GM12878 (cell line): ENCODE measurements at regions not wholly inside any gene's neighbourhood (a gene's known extent, or its start where the extent isn't known, plus 50 kb on each side); places are given as distances from the start of the nearest gene placed in this dataset.

Source experiments
- ATAC-seq: fragments of 200-7000 bp; cut with Tn5 transposase; 3 replicates; pipeline ENCODE4 v1.9.1; 2020; ENCODE audit warnings: mild to moderate bottlenecking, moderate library complexity
- BruUV-seq: library from RNA; stranded (reverse); fragments of 400-500 nt; replicated peaks from 2 replicates; lab custom pipeline; 2021; lab: Mats Ljungman, UMichigan
- CTCF ChIA-PET: fragments of 300-600 bp; sonication (Branson Sonifier 250); formaldehyde crosslinking; extraction: SDS; loops from one replicate; lab custom pipeline; 2021; ENCODE audit warnings: inconsistent platforms; lab: Yijun Ruan, JAX
- POLR2A ChIA-PET: fragments of 350-600 bp; formaldehyde crosslinking; extraction: SDS; loops from one replicate; lab custom pipeline; 2021; ENCODE audit warnings: inconsistent platforms; lab: Charles Lee
- RAD21 ChIA-PET: fragments of 300-600 bp; sonication (Branson Sonifier 250); formaldehyde crosslinking; loops from one replicate; lab custom pipeline; 2023; ENCODE audit warnings: antibody characterized with exemption; ENCODE audit not compliant: unreplicated experiment; lab: Charles Lee
- SMC1A ChIA-PET: fragments of 300-600 bp; sonication (Branson Sonifier 250); formaldehyde crosslinking; loops from one replicate; lab custom pipeline; 2023; ENCODE audit not compliant: unreplicated experiment, uncharacterized antibody; lab: Charles Lee
- DNase-seq: peaks from one replicate; pipeline ENCODE4 v3.0.0-alpha.2; 2011; ENCODE audit warnings: low read depth, low spot score
- FAIRE-seq: peaks from 3 replicates; lab custom pipeline; 2011; peaks lifted over from hg19 to GRCh38; lab: Jason Lieb, UNC
- H2AFZ ChIP-seq: 2 replicates; pipeline ENCODE4 v1.6.0; 2011; ENCODE audit warnings: low read depth, low read length, control low read depth; ENCODE audit not compliant: control insufficient read depth
- H3K27ac ChIP-seq: 2 replicates; pipeline ENCODE4 v1.5.1; 2011; ENCODE audit warnings: control low read depth; ENCODE audit not compliant: control insufficient read depth, insufficient read depth
- H3K27me3 ChIP-seq, 2 experiments: replicated peaks in 1 of 2; 2 replicates each; pipeline versions ENCODE4 v1.6.0 to v1.6.1; 2011; ENCODE audit warnings: low read length in 1 of 2; ENCODE audit not compliant: control insufficient read depth in 2 of 2, insufficient read depth in 2 of 2
- H3K36me3 ChIP-seq, 2 experiments: 2 replicates each; pipeline ENCODE4 v1.5.1; 2011; ENCODE audit warnings: low read length in 1 of 2; ENCODE audit not compliant: control insufficient read depth in 2 of 2, insufficient read depth in 2 of 2
- H3K4me1 ChIP-seq: 2 replicates; pipeline ENCODE4 v1.6.1; 2011; ENCODE audit warnings: mild to moderate bottlenecking, low read length, moderate library complexity, mixed read lengths; ENCODE audit not compliant: control insufficient read depth, insufficient read depth
- H3K4me2 ChIP-seq: 2 replicates; pipeline ENCODE4 v1.6.0; 2011; ENCODE audit warnings: control low read depth; ENCODE audit not compliant: control insufficient read depth, insufficient read depth
- H3K4me3 ChIP-seq: fragments of 200-600 bp; sonication (generic); 2 replicates; pipeline ENCODE4 v1.5.1; 2016
- H3K79me2 ChIP-seq: 2 replicates; pipeline ENCODE4 v1.6.0; 2011; ENCODE audit warnings: low read length; ENCODE audit not compliant: control insufficient read depth, insufficient read depth
- H3K9ac ChIP-seq: 2 replicates; pipeline ENCODE4 v1.8.0; 2011; ENCODE audit warnings: low read length, control low read depth, mixed read lengths; ENCODE audit not compliant: control insufficient read depth, insufficient read depth
- H3K9me3 ChIP-seq: replicated peaks from 3 replicates; pipeline ENCODE4 v1.5.1; 2011; ENCODE audit warnings: mild to moderate bottlenecking, low read length; ENCODE audit not compliant: control insufficient read depth, insufficient read depth
- H4K20me1 ChIP-seq: 2 replicates; pipeline ENCODE4 v1.6.0; 2011; ENCODE audit not compliant: control insufficient read depth, insufficient read depth
- BCL11A ChIP-seq: IDR thresholded peaks from 2 replicates; pipeline ENCODE4 v1.6.1; 2011; ENCODE audit warnings: low read depth, low read length
- CEBPB ChIP-seq, 2 experiments: fragments of 150-350 bp in 1 of 2; IDR thresholded peaks; 2 replicates each; pipeline ENCODE4 v1.6.1; 2012 to 2014; ENCODE audit warnings: low read depth in 2 of 2, low read length in 2 of 2, borderline replicate concordance in 1 of 2, inconsistent platforms in 1 of 2
- EED ChIP-seq: sonication (generic); IDR thresholded peaks from 2 replicates; pipeline ENCODE4 v1.6.1; 2016; ENCODE audit warnings: antibody characterized with exemption, low read depth
- GABPA ChIP-seq: IDR thresholded peaks from 2 replicates; pipeline ENCODE4 v1.6.1; 2014; ENCODE audit warnings: antibody characterized with exemption, low read depth, mild to moderate bottlenecking, inconsistent platforms
- IKZF1 ChIP-seq: fragments of 450-650 bp; conservative IDR thresholded peaks from 2 replicates; pipeline ENCODE4 v1.6.1; 2017; ENCODE audit warnings: antibody characterized with exemption, mild to moderate bottlenecking
- KAT2A ChIP-seq: conservative IDR thresholded peaks from 2 replicates; pipeline ENCODE4 v1.6.1; 2011; ENCODE audit warnings: low read depth, low read length; ENCODE audit not compliant: control insufficient read depth
- MEF2B ChIP-seq: fragments of 450-650 bp; IDR thresholded peaks from 2 replicates; pipeline ENCODE4 v1.6.1; 2018; ENCODE audit warnings: mild to moderate bottlenecking, moderate library complexity; ENCODE audit not compliant: partially characterized antibody, poor library complexity, severe bottlenecking
- NFYA ChIP-seq: IDR thresholded peaks from 2 replicates; pipeline ENCODE4 v1.6.1; 2011; ENCODE audit warnings: low read depth, mild to moderate bottlenecking, low read length, improper control_type of control experiment, borderline replicate concordance
- POLR2AphosphoS2 ChIP-seq: IDR thresholded peaks from 2 replicates; pipeline ENCODE4 v1.6.1; 2011; ENCODE audit warnings: low read depth, mild to moderate bottlenecking, low read length, improper control_type of control experiment, moderate library complexity
- RELA ChIP-seq: fragments of 450-650 bp; IDR thresholded peaks from 2 replicates; pipeline ENCODE4 v1.8.0; 2014; ENCODE audit warnings: borderline replicate concordance; ENCODE audit not compliant: partially characterized antibody
- SMAD5 ChIP-seq: IDR thresholded peaks from 2 replicates; pipeline ENCODE4 v1.6.1; 2016; ENCODE audit warnings: antibody characterized with exemption, low read depth
- SMARCA5 ChIP-seq: fragments of 450-650 bp; IDR thresholded peaks from 2 replicates; pipeline ENCODE4 v1.6.1; 2017; ENCODE audit warnings: mild to moderate bottlenecking
- STAT3 ChIP-seq: IDR thresholded peaks from 2 replicates; pipeline ENCODE4 v1.6.1; 2011; ENCODE audit warnings: low read depth, low read length, improper control_type of control experiment
- SUZ12 ChIP-seq: fragments of 200-600 bp; sonication (generic); IDR thresholded peaks from one replicate; pipeline ENCODE4 v1.6.1; 2018; ENCODE audit warnings: antibody characterized with exemption, mild to moderate bottlenecking; ENCODE audit not compliant: unreplicated experiment
- YY1 ChIP-seq: IDR thresholded peaks from 2 replicates; pipeline ENCODE4 v1.6.1; 2011; ENCODE audit warnings: low read depth, mild to moderate bottlenecking, low read length
- ZBED1 ChIP-seq: IDR thresholded peaks from 2 replicates; pipeline ENCODE4 v1.6.1; 2016; ENCODE audit warnings: borderline replicate concordance
- WGBS: methylation state at CpG from one replicate; pipeline ENCODE4 v1.1.6; 2016; ENCODE audit warnings: low lambda C conversion rate; ENCODE audit not compliant: insufficient replicate concordance, insufficient coverage; ENCODE audit errors: missing lambda C conversion rate; 5-methylcytosine and 5-hydroxymethylcytosine counted together
- in situ Hi-C: fragments of 300-500 bp; cut with MboI; formaldehyde crosslinking; loops from 9 replicates; pipeline ENCODE4 v1.14.3; 2018; ENCODE audit warnings: mixed read lengths
- intact Hi-C: fragments of 100-400 bp; cut with micrococcal nuclease; formaldehyde crosslinking; loops from one replicate; pipeline ENCODE4 v1.14.2; 2022; ENCODE audit not compliant: unreplicated experiment
- TF ChIP-seq, protein P1 (sequence below): IDR thresholded peaks from 2 replicates; pipeline ENCODE4 v1.6.1; 2012; ENCODE audit warnings: improper control_type of control experiment, low read depth, low read length; ENCODE audit not compliant: insufficient replicate concordance
- TF ChIP-seq, protein P2 (sequence below): fragments of 450-650 bp; IDR thresholded peaks from 2 replicates; pipeline ENCODE4 v1.6.1; 2016; ENCODE audit warnings: mild to moderate bottlenecking
- TF ChIP-seq, protein P3 (sequence below): fragments of 450-650 bp; IDR thresholded peaks from 2 replicates; pipeline ENCODE4 v1.6.1; 2017; ENCODE audit warnings: low read depth, mild to moderate bottlenecking, moderate library complexity

DNA sequence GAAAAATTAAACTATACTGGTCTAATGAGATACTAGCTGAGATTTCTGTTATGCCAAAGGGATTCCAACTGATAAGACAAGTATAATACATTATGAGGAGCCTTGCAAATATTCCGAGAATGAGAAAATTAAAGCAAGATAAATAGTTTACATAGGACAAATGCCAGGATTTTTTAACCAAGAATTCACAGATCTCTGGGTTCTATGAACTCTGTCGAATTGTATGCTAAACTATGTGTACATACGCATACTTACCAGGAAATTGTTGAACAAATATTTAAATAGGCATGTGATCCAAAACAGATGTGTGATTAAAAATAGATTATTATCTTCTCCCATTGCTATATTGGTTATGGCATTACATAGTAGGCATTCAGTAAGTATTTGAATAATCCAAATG lies 616.6 kb downstream of the GABRG2 start:
- Histone ChIP-seq H4K20me1 (no peaks in the 10 kb centered on the region), H3K4me3 (no peak overlapping the region), H3K27ac (no peak overlapping the region), H3K79me2 (no peaks in the 10 kb centered on the region), H3K4me2 (no peak overlapping the region), H3K9ac (no peak overlapping the region), H2AFZ (no peak overlapping the region), H3K9me3 (no peaks in the 10 kb centered on the region), H3K36me3 (no peaks in the 10 kb centered on the region), H3K27me3 (no peaks in the 10 kb centered on the region), H3K4me1 (no peaks in the 10 kb centered on the region)
- ChIA-PET POLR2A (no interaction called here), SMC1A (interaction anchor here (0.6 kb wide), 1 partner anchor 668 kb away, joined by 3 read pairs; no protein-coding TSS in a partner anchor), RAD21 (no interaction called here), CTCF (no interaction called here)
- 28% methylated on average over 3 of the region's 3 CpGs for WGBS
- ATAC-seq (no peak), FAIRE-seq (no peak), DNase-seq (no peak)
- in situ Hi-C loops = no loop called here
- intact Hi-C loops = no loop called here
- no TSS peak for BruUV-seq
- TF ChIP-seq BCL11A (no peak), SMARCA5 (no peak), KAT2A (no peak), IKZF1 (no peak), SUZ12 (no peak), ZBED1 (no peak), YY1 (no peak), POLR2AphosphoS2 (no peak), NFYA (no peak), EED (no peak), SMAD5 (no peak), CEBPB (IDR thresholded peaks at IDR 0.05; ENCODE audit: borderline replicate concordance in 1 of 2, low read depth in 2 of 2, low read length in 2 of 2) (no peak), RELA (no peak), MEF2B (no peak), STAT3 (no peak), GABPA (no peak)
- TF ChIP-seq, protein P1, sequence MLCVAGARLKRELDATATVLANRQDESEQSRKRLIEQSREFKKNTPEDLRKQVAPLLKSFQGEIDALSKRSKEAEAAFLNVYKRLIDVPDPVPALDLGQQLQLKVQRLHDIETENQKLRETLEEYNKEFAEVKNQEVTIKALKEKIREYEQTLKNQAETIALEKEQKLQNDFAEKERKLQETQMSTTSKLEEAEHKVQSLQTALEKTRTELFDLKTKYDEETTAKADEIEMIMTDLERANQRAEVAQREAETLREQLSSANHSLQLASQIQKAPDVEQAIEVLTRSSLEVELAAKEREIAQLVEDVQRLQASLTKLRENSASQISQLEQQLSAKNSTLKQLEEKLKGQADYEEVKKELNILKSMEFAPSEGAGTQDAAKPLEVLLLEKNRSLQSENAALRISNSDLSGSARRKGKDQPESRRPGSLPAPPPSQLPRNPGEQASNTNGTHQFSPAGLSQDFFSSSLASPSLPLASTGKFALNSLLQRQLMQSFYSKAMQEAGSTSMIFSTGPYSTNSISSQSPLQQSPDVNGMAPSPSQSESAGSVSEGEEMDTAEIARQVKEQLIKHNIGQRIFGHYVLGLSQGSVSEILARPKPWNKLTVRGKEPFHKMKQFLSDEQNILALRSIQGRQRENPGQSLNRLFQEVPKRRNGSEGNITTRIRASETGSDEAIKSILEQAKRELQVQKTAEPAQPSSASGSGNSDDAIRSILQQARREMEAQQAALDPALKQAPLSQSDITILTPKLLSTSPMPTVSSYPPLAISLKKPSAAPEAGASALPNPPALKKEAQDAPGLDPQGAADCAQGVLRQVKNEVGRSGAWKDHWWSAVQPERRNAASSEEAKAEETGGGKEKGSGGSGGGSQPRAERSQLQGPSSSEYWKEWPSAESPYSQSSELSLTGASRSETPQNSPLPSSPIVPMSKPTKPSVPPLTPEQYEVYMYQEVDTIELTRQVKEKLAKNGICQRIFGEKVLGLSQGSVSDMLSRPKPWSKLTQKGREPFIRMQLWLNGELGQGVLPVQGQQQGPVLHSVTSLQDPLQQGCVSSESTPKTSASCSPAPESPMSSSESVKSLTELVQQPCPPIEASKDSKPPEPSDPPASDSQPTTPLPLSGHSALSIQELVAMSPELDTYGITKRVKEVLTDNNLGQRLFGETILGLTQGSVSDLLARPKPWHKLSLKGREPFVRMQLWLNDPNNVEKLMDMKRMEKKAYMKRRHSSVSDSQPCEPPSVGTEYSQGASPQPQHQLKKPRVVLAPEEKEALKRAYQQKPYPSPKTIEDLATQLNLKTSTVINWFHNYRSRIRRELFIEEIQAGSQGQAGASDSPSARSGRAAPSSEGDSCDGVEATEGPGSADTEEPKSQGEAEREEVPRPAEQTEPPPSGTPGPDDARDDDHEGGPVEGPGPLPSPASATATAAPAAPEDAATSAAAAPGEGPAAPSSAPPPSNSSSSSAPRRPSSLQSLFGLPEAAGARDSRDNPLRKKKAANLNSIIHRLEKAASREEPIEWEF = no peak
- TF ChIP-seq, protein P2, sequence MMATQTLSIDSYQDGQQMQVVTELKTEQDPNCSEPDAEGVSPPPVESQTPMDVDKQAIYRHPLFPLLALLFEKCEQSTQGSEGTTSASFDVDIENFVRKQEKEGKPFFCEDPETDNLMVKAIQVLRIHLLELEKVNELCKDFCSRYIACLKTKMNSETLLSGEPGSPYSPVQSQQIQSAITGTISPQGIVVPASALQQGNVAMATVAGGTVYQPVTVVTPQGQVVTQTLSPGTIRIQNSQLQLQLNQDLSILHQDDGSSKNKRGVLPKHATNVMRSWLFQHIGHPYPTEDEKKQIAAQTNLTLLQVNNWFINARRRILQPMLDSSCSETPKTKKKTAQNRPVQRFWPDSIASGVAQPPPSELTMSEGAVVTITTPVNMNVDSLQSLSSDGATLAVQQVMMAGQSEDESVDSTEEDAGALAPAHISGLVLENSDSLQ = no peak
- TF ChIP-seq, protein P3, sequence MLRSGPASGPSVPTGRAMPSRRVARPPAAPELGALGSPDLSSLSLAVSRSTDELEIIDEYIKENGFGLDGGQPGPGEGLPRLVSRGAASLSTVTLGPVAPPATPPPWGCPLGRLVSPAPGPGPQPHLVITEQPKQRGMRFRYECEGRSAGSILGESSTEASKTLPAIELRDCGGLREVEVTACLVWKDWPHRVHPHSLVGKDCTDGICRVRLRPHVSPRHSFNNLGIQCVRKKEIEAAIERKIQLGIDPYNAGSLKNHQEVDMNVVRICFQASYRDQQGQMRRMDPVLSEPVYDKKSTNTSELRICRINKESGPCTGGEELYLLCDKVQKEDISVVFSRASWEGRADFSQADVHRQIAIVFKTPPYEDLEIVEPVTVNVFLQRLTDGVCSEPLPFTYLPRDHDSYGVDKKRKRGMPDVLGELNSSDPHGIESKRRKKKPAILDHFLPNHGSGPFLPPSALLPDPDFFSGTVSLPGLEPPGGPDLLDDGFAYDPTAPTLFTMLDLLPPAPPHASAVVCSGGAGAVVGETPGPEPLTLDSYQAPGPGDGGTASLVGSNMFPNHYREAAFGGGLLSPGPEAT = no peak
